GM21786 (cell line): ENCODE measurements at regions not wholly inside any gene's neighbourhood (a gene's known extent, or its start where the extent isn't known, plus 50 kb on each side); places are given as distances from the start of the nearest gene placed in this dataset.
"Not testable (repeated sequence)": the region's sequence is repeated elsewhere in the genome, so short reads cannot be mapped to it uniquely, and the experiment has no call there.

ENCODE experiments used
- ATAC-seq: cut with Tn5 transposase; IDR thresholded peaks from one replicate; pipeline ENCODE4 v1.9.1; 2021; ENCODE audit not compliant: unreplicated experiment

- not testable (repeated sequence) for ATAC-seq
Measured at GRCh38 chr16:29237495-29237894, 169.0 kb downstream of the NPIPB11 start.

GRCh38 chr16:29237023-29237422 lies 169.5 kb downstream of the NPIPB11 start:
- not testable (repeated sequence) for ATAC-seq

- not testable (repeated sequence) for ATAC-seq
Measured at GRCh38 chr16:29235836-29236370, 170.6 kb downstream of the NPIPB11 start.

- ATAC-seq, result not testable (repeated sequence)
Measured at GRCh38 chr16:29234536-29235275, 171.8 kb downstream of the NPIPB11 start.

- ATAC-seq, result not testable (repeated sequence)
Measured at GRCh38 chr16:29233705-29234404, 172.7 kb downstream of the NPIPB11 start.

- no peak for ATAC-seq
Measured at GRCh38 chr16:29232811-29233704, 173.5 kb downstream of the NPIPB11 start.

GRCh38 chr16:29232160-29232705 lies 174.3 kb downstream of the NPIPB11 start:
- not testable (repeated sequence) for ATAC-seq

GRCh38 chr16:29231244-29231643 lies 175.3 kb downstream of the NPIPB11 start:
- no peak for ATAC-seq

GRCh38 chr16:29230671-29231096 lies 175.8 kb downstream of the NPIPB11 start:
- ATAC-seq, result no peak

GRCh38 chr16:29230006-29230668 lies 176.4 kb downstream of the NPIPB11 start:
- not testable (repeated sequence) for ATAC-seq

GRCh38 chr16:29229616-29230005 lies 176.9 kb downstream of the NPIPB11 start:
- ATAC-seq, result not testable (repeated sequence)

GRCh38 chr16:29228664-29229611 lies 177.6 kb downstream of the NPIPB11 start:
- ATAC-seq, result not testable (repeated sequence)

- not testable (repeated sequence) for ATAC-seq
Measured at GRCh38 chr16:29227751-29228663, 178.5 kb downstream of the NPIPB11 start.

- no peak for ATAC-seq
Measured at GRCh38 chr16:29226782-29227181, 179.7 kb downstream of the NPIPB11 start.

GRCh38 chr16:29224675-29225074 lies 181.8 kb downstream of the NPIPB11 start:
- ATAC-seq, result not testable (repeated sequence)

- not testable (repeated sequence) for ATAC-seq
Measured at GRCh38 chr16:29222615-29223014, 183.9 kb downstream of the NPIPB11 start.

- not testable (repeated sequence) for ATAC-seq
Measured at GRCh38 chr16:29222008-29222407, 184.5 kb downstream of the NPIPB11 start.
